ENCODE measurements at regions not wholly inside any gene's neighbourhood (a gene's known extent, or its start where the extent isn't known, plus 50 kb on each side); places are given as distances from the start of the nearest gene placed in this dataset.

GRCh38 chr9:38200431-38200830 lies 131.4 kb upstream of the SHB start:
- Histone ChIP-seq H3K4me2 (ENCODE audit: low read depth, low read length) (no peak overlapping the region), H3K36me3 (replicated peaks in 1 of 2; ENCODE audit: control insufficient read depth in 1 of 2, insufficient read depth in 2 of 2, low read length in 2 of 2) (no peaks in the 10 kb centered on the region), H4K20me1 (ENCODE audit: insufficient read depth, low read length) (no peaks in the 10 kb centered on the region), H2AFZ (ENCODE audit: low read length) (no peak overlapping the region), H3K4me1 (ENCODE audit: insufficient read depth, low read length) (peaks cover 13% of the 10 kb centered on the region), H3K9ac (ENCODE audit: insufficient read depth, low read depth, low read length) (no peak overlapping the region), H3K27me3 (ENCODE audit: control insufficient read depth in 1 of 2, insufficient read depth in 2 of 2, low read length in 2 of 2) (no peaks in the 10 kb centered on the region; a peak in 1 of 5 replicates), H3K27ac (ENCODE audit: extremely low read length, insufficient read depth, low read length) (no peak overlapping the region), H3K4me3 (replicated peaks in 1 of 3; ENCODE audit: insufficient read depth in 1 of 3, low read depth in 2 of 3, low read length in 3 of 3) (no peak overlapping the region), H3K79me2 (ENCODE audit: insufficient read depth, low read length) (no peaks in the 10 kb centered on the region), H3K9me3 (ENCODE audit: low read length) (no peaks in the 10 kb centered on the region)
- DNase-seq (ENCODE audit: low spot score) (no peak), ATAC-seq (no peak), FAIRE-seq (no peak)
- 43% methylated on average over 5 of the region's 9 CpGs for WGBS (ENCODE audit: low lambda C conversion rate)
- in situ Hi-C loops (cut with HindIII; ENCODE audit: extremely low pct_ligation_motif_present, low pct_unique_long_range_greater_than_20kb) (no loop called here), intact Hi-C loops (cut with micrococcal nuclease; ENCODE audit: unreplicated experiment) (no loop called here)
- TF ChIP-seq SKIL (CRISPR knock-in tag; IDR thresholded peaks at IDR 0.05; ENCODE audit: borderline replicate concordance) (no peak), HOXA9 (CRISPR knock-in tag; IDR thresholded peaks at IDR 0.05; ENCODE audit: borderline replicate concordance) (no peak), HOXA5 (CRISPR knock-in tag; IDR thresholded peaks at IDR 0.05) (no peak)
- CTCF ChIA-PET (ENCODE audit: low intra/inter-chr PET ratio, low total read pairs) = no interaction called here
- BruUV-seq (replicated peaks) = no TSS peak
- POLR2A ChIA-PET = no interaction called here

GRCh38 chr9:38198140-38198539 lies 129.1 kb upstream of the SHB start:
- CTCF ChIA-PET (ENCODE audit: low intra/inter-chr PET ratio, low total read pairs) = no interaction called here
- WGBS (ENCODE audit: low lambda C conversion rate) = 54% methylated on average over 6 of the region's 6 CpGs
- H3K4me3 ChIP-seq (replicated peaks in 1 of 3; ENCODE audit: insufficient read depth in 1 of 3, low read depth in 2 of 3, low read length in 3 of 3) = no peak overlapping the region
- no peak for TF ChIP-seq ZNF430 (CRISPR knock-in tag; IDR thresholded peaks at IDR 0.05)
- TF ChIP-seq ZSCAN25 (CRISPR knock-in tag; IDR thresholded peaks at IDR 0.05) = no peak
- TF ChIP-seq HNF4A (CRISPR knock-in tag; IDR thresholded peaks at IDR 0.05) = no peak
- no peak for TF ChIP-seq ZNF564 (CRISPR knock-in tag; IDR thresholded peaks at IDR 0.05)
- TF ChIP-seq ZFP36 (IDR thresholded peaks at IDR 0.05; ENCODE audit: borderline replicate concordance, low read depth, low read length, partially characterized antibody) = no peak
- no peak for TF ChIP-seq CERS6 (CRISPR knock-in tag; IDR thresholded peaks at IDR 0.05)
- TF ChIP-seq ZNF543 (CRISPR knock-in tag; IDR thresholded peaks at IDR 0.05) = no peak
- no peak for TF ChIP-seq TEAD3 (CRISPR knock-in tag; optimal IDR thresholded peaks at IDR 0.05; ENCODE audit: borderline replicate concordance)
- TF ChIP-seq ZNF280B (CRISPR knock-in tag; IDR thresholded peaks at IDR 0.05; ENCODE audit: borderline replicate concordance) = no peak
- no peak for TF ChIP-seq MTF1 (CRISPR knock-in tag; IDR thresholded peaks at IDR 0.05)
- TF ChIP-seq PRMT3 (CRISPR knock-in tag; IDR thresholded peaks at IDR 0.05; ENCODE audit: borderline replicate concordance, low read depth) = no peak
- no peak for TF ChIP-seq PHF5A (CRISPR knock-in tag; IDR thresholded peaks at IDR 0.05; ENCODE audit: low read depth, unreplicated experiment)
- no peak for TF ChIP-seq ZNF670 (CRISPR knock-in tag; IDR thresholded peaks at IDR 0.05; ENCODE audit: borderline replicate concordance)

More at GRCh38 chr9:38198140-38198539, 129.1 kb upstream of the SHB start:
- no peaks in the 10 kb centered on the region for H3K79me2 ChIP-seq (ENCODE audit: insufficient read depth, low read length)
- H2AFZ ChIP-seq (ENCODE audit: low read length) = no peak overlapping the region
- in situ Hi-C loops (cut with HindIII; ENCODE audit: extremely low pct_ligation_motif_present, low pct_unique_long_range_greater_than_20kb) = no loop called here
- no peak overlapping the region for H3K27ac ChIP-seq (ENCODE audit: extremely low read length, insufficient read depth, low read length)
- intact Hi-C loops (cut with micrococcal nuclease; ENCODE audit: unreplicated experiment) = no loop called here
- H3K27me3 ChIP-seq (ENCODE audit: control insufficient read depth in 1 of 2, insufficient read depth in 2 of 2, low read length in 2 of 2) = no peaks in the 10 kb centered on the region; a peak in 1 of 5 replicates
- H4K20me1 ChIP-seq (ENCODE audit: insufficient read depth, low read length) = no peaks in the 10 kb centered on the region
- DNase-seq (ENCODE audit: low spot score) (no peak), FAIRE-seq (no peak), ATAC-seq (no peak)
- no TSS peak for BruUV-seq (replicated peaks)
- no peak overlapping the region for H3K4me2 ChIP-seq (ENCODE audit: low read depth, low read length)
- H3K9me3 ChIP-seq (ENCODE audit: low read length) = no peaks in the 10 kb centered on the region
- no peaks in the 10 kb centered on the region for H3K36me3 ChIP-seq (replicated peaks in 1 of 2; ENCODE audit: control insufficient read depth in 1 of 2, insufficient read depth in 2 of 2, low read length in 2 of 2)
- H3K9ac ChIP-seq (ENCODE audit: insufficient read depth, low read depth, low read length) = no peak overlapping the region
- POLR2A ChIA-PET = no interaction called here
- peaks cover 20% of the 10 kb centered on the region for H3K4me1 ChIP-seq (ENCODE audit: insufficient read depth, low read length)
